ENCODE measurements at regions not wholly inside any gene's neighbourhood (a gene's known extent, or its start where the extent isn't known, plus 50 kb on each side); places are given as distances from the start of the nearest gene placed in this dataset.

DNA sequence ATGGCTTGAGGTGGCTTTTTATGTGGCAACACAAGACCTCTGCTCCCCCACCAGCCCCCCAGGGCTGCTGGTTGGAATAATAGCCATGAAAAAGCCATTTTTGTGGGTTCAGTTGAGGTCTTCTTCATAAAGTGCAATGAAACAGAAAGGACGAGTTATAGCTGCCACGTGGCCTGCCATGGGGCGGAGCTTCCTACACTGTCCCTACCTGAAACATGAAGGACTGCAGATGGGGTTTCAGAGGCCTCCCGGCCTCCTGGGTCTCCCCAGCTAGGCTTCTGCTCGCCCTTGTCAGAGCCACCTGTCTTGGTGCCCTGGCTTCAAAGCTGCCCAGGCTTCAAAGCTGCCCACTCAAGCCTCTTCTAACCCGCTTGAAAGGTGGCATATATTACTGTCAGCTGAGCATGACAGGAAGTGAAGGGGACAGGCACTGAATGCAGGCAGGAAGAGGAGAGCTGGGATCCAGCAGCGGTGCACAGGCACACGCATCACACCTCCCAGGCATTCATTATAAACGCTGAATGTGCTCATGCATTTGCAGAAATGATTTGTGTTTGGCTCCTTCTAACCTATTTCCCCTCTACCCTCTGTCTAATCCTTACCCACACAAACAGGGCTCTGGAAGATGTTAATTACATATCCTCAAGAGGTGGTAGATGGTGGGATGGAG is 245.9 kb upstream of the PODXL start:
- TF ChIP-seq POLR2A (IDR thresholded peaks at IDR 0.05; ENCODE audit: low read depth, low read length) (no peak), MAZ (IDR thresholded peaks at IDR 0.05; ENCODE audit: borderline replicate concordance, low read depth, low read length) (no peak), RAD21 (IDR thresholded peaks at IDR 0.05; ENCODE audit: low read length) (no peak), CHD1 (IDR thresholded peaks at IDR 0.05; ENCODE audit: low read depth, low read length) (no peak)
- TF ChIP-seq, protein P1, sequence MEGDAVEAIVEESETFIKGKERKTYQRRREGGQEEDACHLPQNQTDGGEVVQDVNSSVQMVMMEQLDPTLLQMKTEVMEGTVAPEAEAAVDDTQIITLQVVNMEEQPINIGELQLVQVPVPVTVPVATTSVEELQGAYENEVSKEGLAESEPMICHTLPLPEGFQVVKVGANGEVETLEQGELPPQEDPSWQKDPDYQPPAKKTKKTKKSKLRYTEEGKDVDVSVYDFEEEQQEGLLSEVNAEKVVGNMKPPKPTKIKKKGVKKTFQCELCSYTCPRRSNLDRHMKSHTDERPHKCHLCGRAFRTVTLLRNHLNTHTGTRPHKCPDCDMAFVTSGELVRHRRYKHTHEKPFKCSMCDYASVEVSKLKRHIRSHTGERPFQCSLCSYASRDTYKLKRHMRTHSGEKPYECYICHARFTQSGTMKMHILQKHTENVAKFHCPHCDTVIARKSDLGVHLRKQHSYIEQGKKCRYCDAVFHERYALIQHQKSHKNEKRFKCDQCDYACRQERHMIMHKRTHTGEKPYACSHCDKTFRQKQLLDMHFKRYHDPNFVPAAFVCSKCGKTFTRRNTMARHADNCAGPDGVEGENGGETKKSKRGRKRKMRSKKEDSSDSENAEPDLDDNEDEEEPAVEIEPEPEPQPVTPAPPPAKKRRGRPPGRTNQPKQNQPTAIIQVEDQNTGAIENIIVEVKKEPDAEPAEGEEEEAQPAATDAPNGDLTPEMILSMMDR (conservative IDR thresholded peaks at IDR 0.05; ENCODE audit: low read depth, low read length): no peak

Data from IMR-90 (cell line).